Mesenchymal stem cell (in vitro differentiated cells and primary cell): ENCODE measurements at regions not wholly inside any gene's neighbourhood (a gene's known extent, or its start where the extent isn't known, plus 50 kb on each side); places are given as distances from the start of the nearest gene placed in this dataset.
A peak's percentile ranks its signal among the peaks of the same experiment; 100 is the strongest.

Experiments used
- DNase-seq: peaks from one replicate; pipeline ENCODE4 v3.0.0-alpha.2; 2013
- H2AFZ ChIP-seq: one replicate; pipeline ENCODE4 v1.6.1; 2013; ENCODE audit warnings: low read depth, mild to moderate bottlenecking, control low read depth, inconsistent platforms, low read length, moderate library complexity
- H2AK5ac ChIP-seq: 2 replicates; pipeline ENCODE4 v1.6.1; 2013; ENCODE audit warnings: low read length, moderate library complexity, mild to moderate bottlenecking, inconsistent platforms; ENCODE audit not compliant: severe bottlenecking
- H2BK120ac ChIP-seq: one replicate; pipeline ENCODE4 v1.6.1; 2013; ENCODE audit warnings: low read depth, mild to moderate bottlenecking, inconsistent platforms, low read length, moderate library complexity
- H2BK12ac ChIP-seq, 2 experiments: one replicate each; pipeline ENCODE4 v1.6.1; 2013; ENCODE audit warnings: inconsistent platforms in 2 of 2, low read length in 2 of 2, mild to moderate bottlenecking in 2 of 2, moderate library complexity in 2 of 2, control low read depth in 1 of 2
- H2BK15ac ChIP-seq: one replicate; pipeline ENCODE4 v1.6.1; 2013; ENCODE audit warnings: mild to moderate bottlenecking, low read depth, inconsistent platforms; ENCODE audit not compliant: poor library complexity, severe bottlenecking
- H2BK5ac ChIP-seq: 2 replicates; pipeline ENCODE4 v1.6.1; 2013; ENCODE audit warnings: low read depth, mild to moderate bottlenecking, low read length, control low read depth, inconsistent platforms; ENCODE audit not compliant: poor library complexity, severe bottlenecking
- H3K14ac ChIP-seq, 2 experiments: one replicate each; pipeline ENCODE4 v1.6.1; 2013; ENCODE audit warnings: inconsistent platforms in 2 of 2, low read length in 2 of 2, control low read depth in 1 of 2, mild to moderate bottlenecking in 1 of 2, moderate library complexity in 1 of 2
- H3K18ac ChIP-seq, 2 experiments: one replicate each; pipeline ENCODE4 v1.6.1; 2013; ENCODE audit warnings: inconsistent platforms in 2 of 2, low read length in 2 of 2, control low read depth in 1 of 2, low read depth in 1 of 2, mild to moderate bottlenecking in 1 of 2
- H3K23ac ChIP-seq, 2 experiments: one replicate each; pipeline ENCODE4 v1.6.1; 2013; ENCODE audit warnings: inconsistent platforms in 2 of 2, low read length in 2 of 2, mild to moderate bottlenecking in 2 of 2, moderate library complexity in 2 of 2, control low read depth in 1 of 2
- H3K27ac ChIP-seq: 2 replicates; pipeline ENCODE4 v1.5.1; 2013; ENCODE audit warnings: mild to moderate bottlenecking, moderate library complexity, low read length, control low read depth, inconsistent platforms; ENCODE audit not compliant: poor library complexity, severe bottlenecking
- H3K27me3 ChIP-seq, 2 experiments: 2 replicates each; pipeline versions ENCODE4 v1.6.1 to v1.7.0; 2013; ENCODE audit warnings: low read length in 2 of 2, mild to moderate bottlenecking in 2 of 2, moderate library complexity in 2 of 2, control low read depth in 1 of 2, inconsistent platforms in 1 of 2; ENCODE audit not compliant: control insufficient read depth in 1 of 2, insufficient read depth in 1 of 2
- H3K36me3 ChIP-seq, 2 experiments: 2 replicates each; pipeline versions ENCODE4 v1.6.1 to v1.7.0; 2013; ENCODE audit warnings: low read length in 2 of 2, control low read depth in 1 of 2, inconsistent platforms in 1 of 2, low read depth in 1 of 2, mild to moderate bottlenecking in 1 of 2; ENCODE audit not compliant: insufficient read depth in 2 of 2, control insufficient read depth in 1 of 2
- H3K4ac ChIP-seq, 2 experiments: one replicate each; pipeline ENCODE4 v1.6.1; 2013; ENCODE audit warnings: inconsistent platforms in 2 of 2, low read length in 2 of 2, mild to moderate bottlenecking in 2 of 2, moderate library complexity in 2 of 2, control low read depth in 1 of 2, low read depth in 1 of 2
- H3K4me1 ChIP-seq: 2 replicates; pipeline ENCODE4 v1.6.1; 2013; ENCODE audit warnings: low read depth, low read length, control low read depth; ENCODE audit not compliant: control insufficient read depth, insufficient read depth
- H3K4me2 ChIP-seq: 2 replicates; pipeline ENCODE4 v1.6.1; 2013; ENCODE audit warnings: low read length, mild to moderate bottlenecking, inconsistent platforms; ENCODE audit not compliant: poor library complexity, severe bottlenecking
- H3K4me3 ChIP-seq, 2 experiments: 2 replicates each; pipeline versions ENCODE4 v1.5.1 to v1.7.0; 2013; ENCODE audit warnings: low read length in 2 of 2, mild to moderate bottlenecking in 2 of 2, control low read depth in 1 of 2, low read depth in 1 of 2; ENCODE audit not compliant: insufficient read depth in 1 of 2
- H3K79me1 ChIP-seq: replicated peaks from 2 replicates; pipeline ENCODE4 v1.6.1; 2013; ENCODE audit warnings: mild to moderate bottlenecking, control low read depth, low read length, inconsistent platforms; ENCODE audit not compliant: poor library complexity, severe bottlenecking
- H3K9ac ChIP-seq: 2 replicates; pipeline ENCODE4 v1.7.0; 2013; ENCODE audit warnings: mild to moderate bottlenecking, low read length, moderate library complexity
- H3K9me3 ChIP-seq: 2 replicates; pipeline ENCODE4 v1.7.0; 2013; ENCODE audit warnings: mild to moderate bottlenecking, low read length; ENCODE audit not compliant: control insufficient read depth
- H4K8ac ChIP-seq: one replicate; pipeline ENCODE4 v1.6.1; 2013; ENCODE audit warnings: inconsistent platforms, mild to moderate bottlenecking, low read length, moderate library complexity
- H4K91ac ChIP-seq: one replicate; pipeline ENCODE4 v1.6.1; 2013; ENCODE audit warnings: mild to moderate bottlenecking, low read length, inconsistent platforms
- WGBS: methylation state at CpG from one replicate; pipeline ENCODE4 v1.1.7; 2013; ENCODE audit warnings: mixed read lengths; 5-methylcytosine and 5-hydroxymethylcytosine counted together

GRCh38 chr18:67876871-67877270 is 360.4 kb upstream of the DSEL start:
- DNase-seq = no peak
- Histone ChIP-seq H3K4me2 (no peak overlapping the region), H3K4me1 (no peaks in the 10 kb centered on the region), H4K8ac (no peak overlapping the region), H3K23ac (no peak overlapping the region), H3K4ac (no peak overlapping the region), H2AFZ (no peak overlapping the region), H3K18ac (no peak overlapping the region), H3K27me3 (no peaks in the 10 kb centered on the region), H2BK5ac (no peak overlapping the region), H3K27ac (no peak overlapping the region), H2BK12ac (no peak overlapping the region), H4K91ac (no peak overlapping the region), H3K9me3 (no peaks in the 10 kb centered on the region), H3K9ac (no peak overlapping the region), H3K36me3 (no peaks in the 10 kb centered on the region), H2BK120ac (no peak overlapping the region), H2BK15ac (no peak overlapping the region), H3K14ac (no peak overlapping the region), H3K79me1 (no peaks in the 10 kb centered on the region), H2AK5ac (no peak overlapping the region), H3K4me3 (no peak overlapping the region)
- WGBS = 86% methylated on average over 1 of the region's 3 CpGs

GRCh38 chr18:67875944-67876343 is 359.4 kb upstream of the DSEL start:
- H3K27me3 ChIP-seq = no peaks in the 10 kb centered on the region
- no peak overlapping the region for H2AFZ ChIP-seq
- peak; percentile 63 for DNase-seq
- no peaks in the 10 kb centered on the region for H3K4me1 ChIP-seq
- H3K9me3 ChIP-seq = no peaks in the 10 kb centered on the region
- H2AK5ac ChIP-seq = no peak overlapping the region
- H4K8ac ChIP-seq = no peak overlapping the region
- H3K4me3 ChIP-seq = no peak overlapping the region
- no peak overlapping the region for H3K4ac ChIP-seq
- no peak overlapping the region for H4K91ac ChIP-seq
- no peaks in the 10 kb centered on the region for H3K79me1 ChIP-seq
- no peak overlapping the region for H3K18ac ChIP-seq
- no peak overlapping the region for H2BK120ac ChIP-seq
- no peak overlapping the region for H2BK12ac ChIP-seq
- H2BK5ac ChIP-seq = no peak overlapping the region
- no peak overlapping the region for H3K23ac ChIP-seq
- no CpG with 5 or more reads among the region's 1 CpG for WGBS
- no peak overlapping the region for H3K9ac ChIP-seq
- H2BK15ac ChIP-seq = no peak overlapping the region
- H3K14ac ChIP-seq = no peak overlapping the region
- H3K27ac ChIP-seq = no peak overlapping the region
- no peak overlapping the region for H3K4me2 ChIP-seq
- no peaks in the 10 kb centered on the region for H3K36me3 ChIP-seq

DNA sequence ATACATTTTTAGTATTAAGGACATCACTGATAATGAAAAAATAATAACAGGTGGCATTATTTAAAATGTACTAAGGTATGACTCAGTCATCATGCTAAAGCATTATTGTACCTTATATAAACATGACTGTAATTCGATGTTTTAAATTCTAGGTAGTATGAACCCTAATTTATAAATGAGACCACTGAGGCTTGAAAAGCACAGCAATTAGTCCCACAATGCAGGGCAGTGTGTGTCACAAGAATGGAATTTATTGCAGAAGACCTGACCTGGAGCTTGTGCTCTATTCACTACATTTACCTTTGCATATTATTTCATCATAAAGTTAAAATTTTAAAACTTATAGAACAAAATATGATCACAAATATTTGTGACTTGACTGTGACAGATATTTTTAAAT is 358.5 kb upstream of the DSEL start:
- Histone ChIP-seq H3K23ac (no peak overlapping the region), H2BK12ac (no peak overlapping the region), H3K14ac (no peak overlapping the region), H4K91ac (no peak overlapping the region), H3K27me3 (no peaks in the 10 kb centered on the region), H3K18ac (no peak overlapping the region), H2BK120ac (no peak overlapping the region), H2AK5ac (no peak overlapping the region), H3K9ac (no peak overlapping the region), H3K9me3 (no peaks in the 10 kb centered on the region), H4K8ac (no peak overlapping the region), H3K79me1 (no peaks in the 10 kb centered on the region), H2BK15ac (no peak overlapping the region), H2BK5ac (no peak overlapping the region), H3K4me3 (no peak overlapping the region), H2AFZ (no peak overlapping the region), H3K4ac (no peak overlapping the region), H3K27ac (no peak overlapping the region), H3K4me1 (no peaks in the 10 kb centered on the region), H3K4me2 (no peak overlapping the region), H3K36me3 (no peaks in the 10 kb centered on the region)
- WGBS = no CpG with 5 or more reads among the region's 1 CpG
- DNase-seq = no peak

GRCh38 chr18:67865400-67865799 is 348.9 kb upstream of the DSEL start:
- H3K4ac ChIP-seq = no peak overlapping the region
- H4K8ac ChIP-seq = no peak overlapping the region
- H4K91ac ChIP-seq = no peak overlapping the region
- no peaks in the 10 kb centered on the region for H3K27me3 ChIP-seq
- H3K18ac ChIP-seq = no peak overlapping the region
- H2BK5ac ChIP-seq = no peak overlapping the region
- 94% methylated on average over 4 of the region's 4 CpGs for WGBS
- H3K4me3 ChIP-seq = no peak overlapping the region
- no peaks in the 10 kb centered on the region for H3K79me1 ChIP-seq
- H3K27ac ChIP-seq = no peak overlapping the region
- H3K9ac ChIP-seq = no peak overlapping the region
- no peak overlapping the region for H3K23ac ChIP-seq
- no peak overlapping the region for H2BK12ac ChIP-seq
- no peaks in the 10 kb centered on the region for H3K4me1 ChIP-seq
- no peak overlapping the region for H2AK5ac ChIP-seq
- no peak overlapping the region for H3K14ac ChIP-seq
- H3K9me3 ChIP-seq = no peaks in the 10 kb centered on the region
- no peak overlapping the region for H2BK15ac ChIP-seq
- no peak for DNase-seq
- H2AFZ ChIP-seq = no peak overlapping the region
- H3K4me2 ChIP-seq = no peak overlapping the region
- H3K36me3 ChIP-seq = no peaks in the 10 kb centered on the region
- H2BK120ac ChIP-seq = no peak overlapping the region
